CD4-positive, alpha-beta T cell treated with Interleukin-10 for 1 hour (primary cell): ENCODE measurements at regions not wholly inside any gene's neighbourhood (a gene's known extent, or its start where the extent isn't known, plus 50 kb on each side); places are given as distances from the start of the nearest gene placed in this dataset.
A peak's percentile ranks its signal among the peaks of the same experiment; 100 is the strongest.
"Not testable (repeated sequence)": the region's sequence is repeated elsewhere in the genome, so short reads cannot be mapped to it uniquely, and the experiment has no call there.

Source experiments
- DNase-seq: peaks from one replicate; pipeline ENCODE4 v3.0.0-alpha.2; 2020

DNA sequence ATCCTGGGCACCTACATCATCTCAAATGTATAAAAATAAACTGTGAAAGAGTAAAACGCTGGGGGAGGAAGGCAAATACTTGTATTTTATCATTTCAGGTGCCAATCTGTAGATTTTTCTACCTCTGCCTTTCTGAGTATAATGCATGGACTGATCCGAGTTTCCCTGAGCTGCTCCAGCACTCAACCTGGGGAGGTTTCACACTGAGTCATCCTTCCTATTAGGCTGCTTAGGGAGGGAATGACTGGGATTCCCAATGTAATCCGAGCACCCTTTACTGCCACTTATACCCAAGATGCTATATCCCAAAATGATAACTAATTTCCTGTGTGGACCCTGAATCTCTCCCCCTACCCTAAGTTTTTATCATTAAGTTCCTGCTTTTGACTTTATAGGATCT, 126.6 kb downstream of the HNRNPD start:
- DNase-seq: no peak

DNA sequence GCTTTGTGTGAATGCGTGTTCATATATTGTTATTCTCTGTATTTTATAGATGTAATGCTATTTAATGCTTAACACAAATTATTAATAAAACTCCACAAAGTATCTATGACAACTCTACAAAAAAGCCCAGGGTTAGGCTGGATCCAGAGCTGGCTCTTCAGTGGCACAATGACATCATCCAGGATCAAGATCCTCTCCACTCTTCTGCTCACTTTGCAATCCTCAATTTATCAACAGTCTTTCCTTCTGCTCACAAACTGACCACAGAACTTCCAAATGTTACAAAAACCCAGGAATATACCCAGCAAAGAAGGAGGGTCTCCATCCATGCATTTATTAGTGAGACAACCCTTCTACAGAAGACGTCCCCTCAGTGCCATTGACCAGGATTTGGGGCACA, 132.3 kb downstream of the HNRNPD start:
- DNase-seq: no peak

DNA sequence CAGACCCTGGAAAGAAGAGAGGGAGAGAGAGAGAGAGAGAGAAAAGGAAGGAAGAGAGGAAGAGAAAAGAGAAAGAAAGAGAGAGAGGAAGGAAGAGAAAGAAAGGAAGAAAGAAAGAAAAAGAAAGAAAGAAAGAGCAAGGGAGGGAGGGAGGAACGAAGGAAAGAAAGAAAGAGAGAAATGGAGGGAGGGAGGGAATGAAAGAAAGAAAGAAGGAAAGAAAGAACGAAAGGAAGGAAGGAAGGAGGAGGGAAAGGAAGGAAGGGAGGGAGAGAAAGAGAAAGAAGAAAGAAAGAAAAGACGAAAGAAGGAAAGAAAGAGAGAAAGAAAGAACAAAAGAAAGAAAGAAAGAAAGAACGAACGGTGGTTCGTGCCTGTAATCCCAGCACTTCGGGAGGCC, 133.4 kb downstream of the HNRNPD start:
- no peak for DNase-seq

DNA sequence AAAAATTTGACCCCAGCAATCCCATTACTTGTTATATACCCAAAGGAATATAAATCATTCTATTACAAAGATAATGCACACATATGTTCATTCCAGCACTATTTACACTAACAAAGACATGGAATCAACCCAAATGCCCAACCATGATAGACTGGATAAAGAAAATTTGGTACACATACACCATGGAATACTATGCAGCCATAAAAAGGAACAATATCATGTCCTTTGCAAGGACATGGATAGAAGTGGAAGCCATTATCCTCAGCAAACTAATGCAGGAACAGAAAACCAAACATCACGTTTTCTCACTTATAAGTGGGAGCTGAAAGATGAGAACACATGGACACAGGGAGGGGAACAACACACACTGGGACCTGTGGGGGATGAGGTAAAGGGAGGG, 136.6 kb downstream of the HNRNPD start:
- DNase-seq: not testable (repeated sequence)

DNA sequence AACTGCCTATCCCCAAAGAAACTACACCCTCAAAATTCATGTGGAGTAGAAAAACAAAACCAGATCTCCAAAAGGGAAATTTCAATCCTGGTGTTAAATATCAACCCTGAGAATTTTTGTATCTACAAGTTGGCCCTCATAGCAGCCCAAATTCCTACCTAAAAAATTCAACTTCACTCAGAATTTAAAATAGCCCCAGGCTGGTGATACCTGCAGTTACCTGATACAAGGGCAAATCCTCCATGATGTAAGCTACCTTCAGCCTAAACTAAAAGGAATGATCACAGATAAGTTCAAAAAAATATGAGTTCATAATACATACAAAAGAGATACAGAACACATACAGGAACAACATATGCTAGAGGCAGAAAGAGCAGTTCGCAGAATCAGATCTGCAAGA, 138.4 kb downstream of the HNRNPD start:
- no peak for DNase-seq

DNA sequence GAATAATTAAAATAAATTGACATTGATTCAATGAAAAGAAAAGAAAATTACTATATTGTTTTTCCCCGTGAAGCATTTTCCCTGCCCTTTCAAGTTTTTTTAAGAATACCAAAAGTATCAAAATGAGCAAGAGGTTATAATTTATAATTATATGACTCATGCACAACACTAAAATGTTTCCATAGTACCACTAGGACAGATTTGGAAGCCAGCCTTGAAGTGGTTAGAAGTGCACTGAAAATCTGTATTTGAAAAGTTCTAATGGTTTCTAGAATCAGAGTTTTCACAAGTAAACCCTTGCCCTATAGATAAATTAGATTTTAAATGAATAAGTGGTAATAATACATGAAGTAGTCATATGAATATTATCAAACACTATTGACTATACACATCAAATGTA, 140.9 kb downstream of the HNRNPD start:
- DNase-seq: no peak

DNA sequence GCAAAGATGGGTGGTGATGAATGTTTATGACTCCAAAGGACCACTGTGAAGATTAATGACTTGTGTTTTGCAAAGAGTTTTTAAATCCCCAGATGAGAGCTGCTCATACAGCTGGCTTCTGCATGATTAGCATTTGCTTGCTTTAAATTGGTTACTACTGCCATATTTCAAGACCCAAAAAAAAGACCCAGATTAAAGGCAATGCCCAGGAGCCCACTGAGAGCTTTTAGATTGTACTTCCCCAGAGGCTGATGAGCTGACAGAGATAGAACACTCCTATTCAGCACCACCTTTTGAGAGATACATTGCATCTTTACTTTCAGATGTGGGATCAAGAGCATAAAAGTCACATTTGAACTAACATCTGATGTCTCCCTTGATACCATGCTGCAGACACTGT, 142.0 kb downstream of the HNRNPD start:
- DNase-seq: no peak

DNA sequence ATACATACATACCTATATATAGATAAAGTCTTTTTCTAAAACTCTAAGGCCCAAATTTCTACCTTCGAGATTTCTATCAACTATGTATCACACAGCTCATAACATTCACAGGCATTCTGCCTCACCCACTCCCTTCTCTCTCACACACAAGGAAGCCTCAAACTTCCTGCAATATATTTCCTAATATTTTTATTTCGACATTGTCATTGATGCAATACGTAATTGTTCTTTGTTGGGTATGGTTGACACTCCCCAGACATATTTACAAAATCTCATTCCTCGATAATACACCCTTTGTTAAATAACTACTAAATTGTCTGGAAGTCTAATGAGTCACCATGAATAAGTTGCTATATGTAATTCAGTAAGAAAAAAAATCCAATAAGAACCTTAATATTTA, 143.5 kb downstream of the HNRNPD start:
- no peak for DNase-seq

DNA sequence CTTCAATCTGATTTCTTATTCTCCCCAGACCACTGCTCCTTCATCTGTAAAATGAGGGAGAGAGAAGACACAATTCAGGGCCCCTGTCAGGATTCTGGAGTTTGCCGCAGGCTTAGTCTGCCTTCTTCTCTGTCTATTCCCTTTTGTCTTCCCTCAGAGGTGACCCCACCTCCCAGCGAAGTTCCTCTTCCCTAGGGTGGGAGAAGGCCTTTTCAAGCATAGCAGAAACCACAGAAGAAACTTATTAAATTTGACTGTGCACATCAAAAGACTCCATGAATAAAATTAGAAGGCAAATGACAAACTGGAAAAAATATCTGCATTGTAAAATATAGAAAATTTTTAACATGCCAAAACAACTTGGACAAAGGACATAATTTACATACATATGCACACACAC, 148.8 kb downstream of the HNRNPD start:
- no peak for DNase-seq

DNA sequence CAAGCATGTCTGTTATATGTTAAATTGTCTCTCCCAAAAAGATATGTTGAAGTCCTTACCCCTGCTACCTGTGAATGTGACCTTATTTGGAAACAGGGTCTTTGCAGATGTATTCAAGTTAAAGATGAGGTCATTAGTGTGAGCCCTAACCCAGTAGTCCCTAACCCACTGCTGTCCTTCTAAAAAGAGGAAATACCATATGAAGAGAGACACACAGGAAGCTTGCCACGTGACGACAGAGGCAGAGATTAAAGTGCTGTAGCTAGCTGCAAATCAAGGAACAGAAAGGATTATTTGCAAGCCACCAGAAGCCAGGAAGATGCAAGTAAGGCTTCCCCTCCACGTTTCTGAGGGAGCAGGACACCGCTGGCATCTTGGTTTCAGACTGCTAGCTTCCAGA, 150.1 kb downstream of the HNRNPD start:
- DNase-seq: peak; percentile 37

DNA sequence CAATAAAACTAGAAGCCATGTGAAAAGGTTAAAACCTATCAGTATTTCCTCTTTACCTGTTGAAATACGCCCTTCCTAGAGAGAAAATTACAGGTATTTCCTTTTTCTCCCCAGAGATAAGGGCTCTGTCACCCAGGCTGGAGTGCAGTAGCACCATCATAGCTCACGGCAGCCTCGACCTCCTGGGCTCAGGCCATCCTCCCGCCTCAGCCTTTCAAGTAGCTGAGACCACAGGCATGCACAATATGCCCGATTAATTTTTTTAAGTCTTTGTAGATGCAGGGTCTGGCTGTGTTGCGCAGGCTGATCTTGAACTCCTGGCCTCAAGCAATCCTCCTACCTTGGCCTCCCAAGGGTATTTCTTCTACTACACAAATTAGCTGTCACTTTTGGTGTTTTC, 154.4 kb downstream of the HNRNPD start:
- no peak for DNase-seq

DNA sequence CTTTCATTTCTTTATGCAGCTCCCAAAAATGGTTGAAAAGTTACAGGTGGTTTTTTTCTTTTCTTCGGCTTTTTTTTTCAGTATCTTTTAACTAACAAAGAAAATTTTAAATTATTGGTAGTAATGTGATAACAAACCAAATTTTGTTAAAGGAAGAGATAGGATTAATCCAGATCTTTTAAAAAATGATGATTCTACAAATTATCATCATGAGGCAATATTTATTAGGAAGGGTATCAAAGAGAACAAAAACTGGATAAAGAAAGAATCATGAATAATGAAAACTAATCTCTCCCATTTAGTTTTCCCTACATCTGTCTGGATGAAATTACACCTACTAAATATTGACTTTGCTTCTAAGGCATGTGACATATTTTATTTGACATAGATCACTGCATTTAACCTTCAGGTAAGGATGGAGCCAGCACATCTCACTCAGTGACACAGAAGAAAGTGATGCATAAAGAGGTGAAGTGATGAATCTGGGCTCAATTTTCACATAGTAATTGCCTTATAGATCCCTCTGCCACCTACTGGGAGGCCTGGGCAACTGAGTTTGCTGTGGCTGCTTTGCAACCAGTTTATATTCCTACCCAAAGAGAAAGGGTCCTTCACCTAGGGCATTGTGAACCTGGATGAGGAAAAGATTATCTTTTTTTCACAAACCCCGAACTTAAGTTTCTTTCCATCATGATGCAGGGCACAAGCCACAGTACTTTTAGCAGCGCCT, 155.6 kb downstream of the HNRNPD start:
- peak; percentile 21 for DNase-seq

DNA sequence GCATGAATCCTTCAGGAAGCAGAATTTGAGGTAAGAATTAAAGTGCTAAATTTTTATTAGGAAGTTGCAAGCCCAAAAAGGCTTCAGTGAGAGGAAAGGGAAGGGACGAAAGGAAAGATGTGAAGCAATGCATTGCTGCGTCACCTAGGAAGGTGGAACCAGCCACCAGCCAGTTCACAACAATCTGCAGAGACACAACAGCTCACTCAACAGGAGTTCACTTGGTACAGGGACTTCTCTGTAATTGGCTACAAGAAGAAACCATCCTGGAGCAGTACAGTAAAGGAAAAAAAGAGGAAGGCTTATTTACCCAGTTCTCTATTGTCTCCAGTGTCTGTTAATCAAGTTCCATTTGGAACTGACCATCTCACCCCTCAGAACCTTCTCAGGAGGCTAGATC, 157.6 kb downstream of the HNRNPD start:
- DNase-seq: no peak

DNA sequence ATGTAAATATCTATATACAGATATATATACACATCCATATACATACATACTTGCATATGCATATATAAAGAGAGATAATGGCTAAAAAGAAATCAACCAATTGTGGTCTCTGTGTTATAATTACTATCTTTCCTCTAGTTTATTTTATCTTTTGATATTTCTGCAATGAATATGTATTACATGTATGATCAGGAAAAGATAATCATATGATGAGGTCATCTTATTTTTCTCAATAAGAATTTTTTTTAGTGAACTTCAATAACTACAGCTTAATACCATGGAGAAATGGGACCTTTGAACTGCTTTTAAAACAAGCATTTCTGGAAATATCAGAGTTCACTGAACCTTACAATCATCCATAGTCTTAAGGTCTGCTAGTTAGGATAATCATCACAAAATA, 158.0 kb downstream of the HNRNPD start:
- no peak for DNase-seq

DNA sequence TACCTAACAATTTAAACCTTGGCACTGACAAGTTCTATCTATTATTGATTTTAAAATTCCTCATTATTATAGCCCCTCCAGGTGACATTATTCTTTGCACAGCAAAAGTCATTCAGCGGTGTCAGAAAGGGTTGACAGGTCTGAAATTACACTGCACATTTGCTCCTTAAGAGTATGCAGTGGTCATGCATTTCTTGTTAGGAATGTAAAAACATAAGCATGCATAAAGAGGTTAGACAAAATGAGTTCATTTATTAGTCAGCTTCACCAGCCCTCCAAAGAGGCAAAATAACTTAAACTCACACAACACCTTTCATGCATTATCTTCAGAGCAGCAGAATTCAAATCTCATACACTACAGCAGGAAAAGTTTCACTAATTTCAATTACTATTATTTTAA, 158.8 kb downstream of the HNRNPD start:
- no peak for DNase-seq

DNA sequence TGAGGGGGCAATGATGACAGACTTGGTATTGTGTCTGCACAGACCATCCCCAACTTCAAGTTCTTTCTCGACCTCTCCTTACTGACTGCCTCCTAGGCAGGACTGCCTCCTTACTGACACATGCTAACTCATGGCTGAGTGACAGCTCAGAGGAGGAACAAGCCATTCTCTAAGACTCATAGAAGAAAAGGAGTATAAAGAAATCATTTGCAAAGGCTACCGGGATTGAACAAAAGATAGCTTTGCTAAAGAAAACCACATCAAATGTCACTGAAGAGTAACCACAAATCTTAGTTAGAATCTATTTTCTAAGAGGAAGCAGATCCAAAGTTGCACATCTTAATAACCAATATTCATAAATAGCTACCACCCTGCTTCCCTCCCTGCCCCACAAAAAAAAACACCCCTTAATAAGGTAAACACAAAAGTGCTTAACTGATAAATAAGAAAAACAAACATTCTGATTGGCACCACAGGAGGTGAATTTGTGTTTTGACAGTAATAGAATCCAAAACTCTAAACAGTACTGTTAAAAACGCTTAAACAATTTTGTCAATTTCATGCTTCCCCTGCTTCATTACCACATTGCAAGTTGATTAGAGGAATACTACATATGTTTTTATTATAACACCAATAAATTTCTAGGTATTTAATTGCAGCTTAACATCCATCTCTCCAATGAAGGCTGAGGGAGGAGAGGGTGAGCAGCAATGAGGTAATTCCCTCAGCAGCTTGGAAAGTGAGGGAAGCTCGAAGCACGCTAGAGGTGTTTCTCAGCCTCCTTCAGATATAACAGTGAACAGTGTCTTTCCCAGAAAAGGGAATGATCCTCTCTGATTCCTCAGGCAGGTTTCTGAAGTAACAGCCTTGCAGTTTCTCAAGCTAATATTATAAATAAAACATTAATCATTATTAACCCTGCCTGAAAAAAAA, 160.0 kb downstream of the HNRNPD start:
- peak; percentile 43 for DNase-seq

DNA sequence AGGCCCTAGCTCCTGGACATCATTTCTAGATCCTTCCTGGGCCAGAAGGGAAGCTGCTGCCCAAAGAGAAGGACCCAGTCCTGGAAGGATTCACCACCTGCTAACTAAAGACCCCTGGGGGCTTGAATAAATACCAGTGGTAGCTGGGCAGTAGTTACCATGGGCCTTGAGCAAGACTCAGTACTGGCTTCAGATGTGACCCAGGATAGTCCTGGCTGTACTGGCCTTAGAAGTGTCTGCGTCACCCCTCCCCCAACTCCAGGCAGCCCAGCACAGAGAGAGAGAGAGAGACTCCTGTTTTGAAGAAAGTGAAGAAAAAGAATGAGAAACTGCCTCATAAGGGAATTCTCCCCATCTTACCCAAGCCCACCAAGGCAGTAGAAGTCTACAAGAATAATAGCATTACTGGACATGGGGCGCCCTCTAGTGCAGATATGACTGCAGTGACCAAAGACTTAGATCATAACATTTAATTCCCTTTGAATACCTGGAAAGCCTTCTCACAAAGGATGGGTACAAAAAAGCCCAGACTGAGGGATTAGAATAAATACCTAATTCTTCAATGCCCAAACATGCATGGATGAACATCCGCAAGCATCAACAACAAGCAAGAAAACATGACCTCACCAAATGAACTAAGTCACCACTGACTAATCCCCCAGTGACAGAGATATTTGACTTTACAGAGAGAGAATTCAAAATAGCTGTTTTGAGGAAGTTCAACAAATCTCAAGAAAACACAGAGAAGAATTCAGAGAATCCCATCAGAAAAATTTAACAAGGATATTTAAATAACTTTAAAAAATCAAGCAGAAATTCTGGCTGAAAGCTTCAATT, 171.8 kb downstream of the HNRNPD start:
- peak; percentile 57 for DNase-seq

DNA sequence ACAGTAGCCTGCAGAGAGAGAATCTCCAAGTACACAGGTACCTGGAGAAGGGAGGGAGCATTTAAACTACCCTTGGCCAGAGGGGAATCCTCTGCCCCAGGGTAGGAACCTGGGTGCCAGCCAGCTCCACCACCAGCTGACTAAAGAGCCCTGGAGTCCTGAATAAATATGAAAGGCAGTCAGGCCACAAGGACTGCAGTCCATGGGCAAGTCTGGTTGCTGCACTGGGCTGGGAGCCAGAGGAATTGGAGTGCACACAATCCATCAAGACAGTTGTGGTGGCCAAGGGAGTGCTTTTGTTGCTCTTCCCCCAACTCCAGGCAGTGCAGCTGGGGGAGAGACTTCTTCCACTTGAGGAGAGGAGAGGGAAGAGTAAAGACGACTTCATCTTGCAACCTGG, 172.5 kb downstream of the HNRNPD start:
- DNase-seq: no peak

DNA sequence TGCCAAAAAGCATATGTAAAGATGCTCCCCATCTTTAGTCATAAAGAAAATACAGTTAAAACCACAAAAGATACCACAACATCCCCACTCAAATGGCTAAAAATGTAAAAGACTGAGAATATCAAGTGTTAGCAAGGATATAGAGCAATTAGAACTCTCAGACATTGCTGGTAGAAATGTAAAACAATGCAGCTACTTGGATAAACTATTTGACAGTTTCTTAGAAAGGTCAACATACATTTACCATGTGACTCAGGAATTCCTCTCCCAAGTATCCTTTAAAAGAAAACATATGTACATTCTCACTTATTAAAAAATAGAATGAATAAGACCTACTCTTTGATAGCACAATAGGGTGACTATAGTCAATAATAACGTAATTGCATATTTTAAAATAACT, 173.7 kb downstream of the HNRNPD start:
- DNase-seq: no peak

DNA sequence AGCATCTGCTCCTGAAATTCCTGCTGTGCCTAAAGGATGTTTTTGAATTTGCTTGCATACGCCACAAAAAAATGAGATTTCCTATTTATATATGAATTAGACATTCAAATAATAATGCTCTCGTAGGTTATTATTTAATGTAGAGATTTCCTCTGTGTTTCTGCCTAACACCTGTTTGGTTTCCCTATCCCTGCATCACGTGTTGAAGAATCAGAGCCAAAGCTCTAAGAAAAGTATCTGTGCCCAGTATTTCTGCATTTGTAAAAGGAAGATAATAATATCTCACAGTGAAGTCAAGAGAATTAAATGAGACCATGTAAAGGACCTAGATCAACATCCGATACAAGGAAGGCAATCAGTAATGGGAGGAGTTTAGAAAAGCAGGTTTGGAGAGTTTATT, 179.5 kb downstream of the HNRNPD start:
- DNase-seq: no peak

DNA sequence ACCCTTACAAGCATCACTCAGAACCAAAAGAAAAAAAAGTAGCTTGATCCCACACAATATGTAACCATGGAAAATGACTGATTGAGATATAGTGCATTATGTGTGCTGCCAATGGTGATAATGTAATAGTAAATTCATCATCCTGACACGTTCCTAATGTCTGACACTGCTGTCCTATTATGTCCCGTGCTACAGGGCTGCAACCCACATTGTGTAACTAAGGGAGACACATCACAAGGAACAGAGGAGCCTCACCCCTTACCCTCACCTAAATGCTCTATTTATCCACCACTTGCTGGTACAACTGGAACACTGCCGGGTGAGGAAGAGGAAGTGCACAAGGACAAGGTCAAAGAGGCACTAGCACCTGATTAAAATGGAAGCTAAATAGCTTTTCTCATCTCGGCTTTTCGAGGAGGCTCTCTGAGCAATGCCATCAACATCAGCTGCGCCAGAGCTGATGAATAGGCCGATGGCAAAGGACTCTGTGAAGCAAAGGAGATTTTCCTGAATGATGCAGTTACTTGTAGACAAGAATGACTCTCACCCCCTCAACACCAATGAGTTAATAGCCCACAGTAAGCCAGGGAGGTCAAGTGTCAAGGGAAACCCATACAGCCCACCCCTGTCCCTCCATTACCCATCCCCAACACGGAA, 181.6 kb downstream of the HNRNPD start:
- DNase-seq: no peak

DNA sequence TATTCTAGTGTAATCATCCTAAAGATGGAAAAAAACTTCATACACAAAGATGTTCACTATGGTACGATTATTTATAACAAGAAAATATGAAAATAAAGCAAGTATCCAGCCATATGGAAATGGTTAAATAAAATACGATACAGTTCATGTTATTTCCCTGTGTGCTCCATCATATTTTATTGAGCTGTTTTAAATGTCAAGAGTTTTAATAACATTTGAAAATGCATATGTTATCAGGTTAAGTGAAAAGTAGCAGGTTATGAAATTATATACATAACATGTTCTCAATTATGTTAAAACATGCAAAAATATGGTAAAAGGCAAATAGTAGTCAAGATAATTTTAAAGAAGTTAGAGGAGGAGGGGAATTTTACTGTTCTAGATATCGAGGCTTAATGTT, 192.0 kb downstream of the HNRNPD start:
- no peak for DNase-seq

DNA sequence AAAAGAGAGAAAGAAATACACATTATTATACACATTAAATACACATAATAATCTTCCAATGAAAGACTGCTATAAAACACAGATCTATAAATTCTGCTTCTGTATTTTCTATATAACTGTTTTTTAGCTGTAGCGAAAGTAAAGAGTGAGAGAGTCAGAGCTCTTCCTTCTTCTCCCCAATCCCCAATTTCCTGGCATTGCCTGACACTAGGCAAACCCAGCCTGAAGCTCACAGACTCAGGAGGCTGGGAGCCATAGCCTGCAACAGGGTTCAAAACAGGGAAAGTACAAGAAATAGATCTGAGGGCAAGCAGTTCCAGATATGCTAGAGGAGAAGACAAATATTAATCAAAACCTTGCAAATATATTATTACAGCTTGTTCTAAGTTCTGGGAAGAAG, 201.6 kb downstream of the HNRNPD start:
- no peak for DNase-seq
